Ovary (tissue), 7 donors: ENCODE measurements at regions not wholly inside any gene's neighbourhood (a gene's known extent, or its start where the extent isn't known, plus 50 kb on each side); places are given as distances from the start of the nearest gene placed in this dataset.

Source experiments
- DNase-seq, 5 donors: peaks; one replicate each; pipeline ENCODE4 v3.0.0-alpha.2; 2019 to 2020
- H3K27ac ChIP-seq, 2 donors: fragments of 200-600 bp; one replicate each; pipeline versions ENCODE4 v1.5.1 to v1.8.0; 2019 to 2022
- H3K27me3 ChIP-seq: fragments of 200-600 bp; one replicate; pipeline ENCODE4 v1.8.0; 2022
- H3K36me3 ChIP-seq: fragments of 200-600 bp; sonication (generic); one replicate; pipeline ENCODE4 v1.5.1; 2019
- H3K4me1 ChIP-seq: one replicate; pipeline ENCODE4 v1.8.1; 2013; ENCODE audit warnings: mild to moderate bottlenecking, moderate library complexity; ENCODE audit not compliant: insufficient read depth
- H3K4me3 ChIP-seq: fragments of 200-600 bp; sonication (generic); one replicate; pipeline ENCODE4 v1.5.1; 2017
- H3K9me3 ChIP-seq, 2 donors: fragments of 200-600 bp in 1 of 2; sonication (generic) in 1 of 2; one replicate each; pipeline versions ENCODE4 v1.5.1 to v1.8.1; 2013 to 2019; ENCODE audit warnings: mild to moderate bottlenecking in 1 of 2, moderate library complexity in 1 of 2
- CTCF ChIP-seq, 3 donors: fragments of 450-650 bp in 2 of 3; fragments of 200-600 bp in 1 of 3; IDR thresholded peaks; one replicate each; pipeline versions ENCODE4 v1.5.1 to v1.8.0; 2016 to 2022; ENCODE audit warnings: antibody characterized with exemption in 3 of 3, mild to moderate bottlenecking in 1 of 3
- EP300 ChIP-seq: sonication (generic); formaldehyde crosslinking; IDR thresholded peaks from one replicate; pipeline ENCODE4 v1.6.1; 2017; ENCODE audit warnings: antibody characterized with exemption
- POLR2A ChIP-seq: fragments of 450-650 bp; IDR thresholded peaks from one replicate; pipeline ENCODE4 v1.6.1; 2017; ENCODE audit warnings: antibody characterized with exemption, mild to moderate bottlenecking, moderate library complexity
- WGBS, 3 donors: extraction: QIAGEN DNeasy Blood & Tissue Kit in 1 of 3; methylation state at CpG; one replicate each; pipeline versions ENCODE4 v1.1.5 to v1.1.7; 2013 to 2017; 5-methylcytosine and 5-hydroxymethylcytosine counted together
- intact Hi-C, 4 donors: fragments of 100-400 bp; cut with DNase I; formaldehyde crosslinking; loops; one replicate each; pipeline versions ENCODE4 v1.11.0 to v1.15.1; 2022 to 2023
- donor health status: DM: no; HTN: no; CAD: no; lungs with moderate emphysema.
- donor health status: DM: no; HTN: no; CAD: no.
- donor health status: Bipolar disorder and iron deficiency.
- donor health status: DM: no; HTN: no; CAD: no.
- donor health status: DM: yes; HTN: yes; CAD: no.

DNA sequence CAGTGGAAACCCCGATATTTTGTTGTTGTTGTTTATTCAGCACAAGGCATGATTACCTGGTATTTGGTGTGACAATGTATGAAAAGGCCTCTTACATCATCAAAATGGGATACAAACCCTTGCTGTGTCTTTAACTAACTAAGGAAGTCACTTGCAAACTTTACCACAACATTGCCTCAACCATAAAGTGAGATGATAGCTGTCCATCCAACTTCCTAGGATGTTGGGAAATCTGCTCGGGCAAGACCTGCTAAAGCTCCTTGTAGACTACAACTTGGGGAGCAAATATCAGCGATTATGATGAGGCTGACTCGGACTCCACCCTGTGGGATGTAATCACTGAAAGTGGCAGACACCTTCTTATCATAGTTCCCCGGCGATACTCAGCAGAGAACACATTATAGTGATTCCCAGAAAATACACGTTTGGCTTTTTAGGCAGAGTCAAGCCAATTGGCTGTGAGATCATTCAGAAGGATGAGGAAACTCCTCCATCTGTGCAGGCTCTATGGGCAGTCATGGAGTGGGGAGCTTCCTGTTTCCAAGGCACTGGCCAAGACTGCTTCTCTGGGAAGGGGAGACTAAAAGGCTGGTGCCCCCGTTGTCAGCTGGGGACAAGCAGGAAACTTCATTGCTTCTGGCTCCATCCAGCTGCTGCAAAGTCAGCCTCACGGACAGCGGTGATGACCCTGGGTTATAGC lies 289.0 kb downstream of the RNF144A start:
- WGBS, 3 donors, result 86 to 89% (median 86%) methylated on average over 10 of the region's 10 CpGs
- TF ChIP-seq POLR2A, result no peak
- no peak for TF ChIP-seq CTCF (IDR thresholded peaks at IDR 0.05)
- no peak for TF ChIP-seq EP300
- Histone ChIP-seq H3K4me1 (peaks cover 2% of the 10 kb centered on the region), H3K4me3 (no peak overlapping the region), H3K27ac (no peak overlapping the region), H3K9me3 (no peaks in the 10 kb centered on the region), H3K36me3 (no peaks in the 10 kb centered on the region), H3K27me3 (no peaks in the 10 kb centered on the region)
- intact Hi-C loops, result no loop called here
- DNase-seq, result no peak

DNA sequence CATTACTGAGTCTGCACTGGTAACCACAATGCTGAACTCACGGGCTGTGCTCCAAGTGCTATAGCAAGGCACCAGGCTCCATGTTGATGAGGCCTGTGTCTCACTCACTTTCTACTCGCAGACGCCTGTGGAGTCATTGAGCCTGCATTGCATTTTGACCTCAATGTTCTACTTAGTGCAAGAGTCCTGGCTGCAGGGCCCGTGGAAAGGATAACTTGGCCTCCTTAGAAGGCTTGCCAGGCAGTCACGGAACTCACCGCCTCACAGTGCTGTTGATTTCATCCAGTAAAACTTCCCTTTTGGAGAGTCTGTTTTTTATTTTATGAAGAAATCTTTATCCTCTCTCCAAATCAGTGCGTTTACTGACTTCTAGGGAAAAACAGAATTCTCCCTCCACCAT lies 290.4 kb downstream of the RNF144A start:
- TF ChIP-seq EP300 (no peak), CTCF (IDR thresholded peaks at IDR 0.05) (no peak), POLR2A (no peak)
- DNase-seq, result no peak
- Histone ChIP-seq H3K36me3 (no peaks in the 10 kb centered on the region), H3K27ac (no peak overlapping the region), H3K27me3 (no peaks in the 10 kb centered on the region), H3K9me3 (no peaks in the 10 kb centered on the region), H3K4me3 (no peak overlapping the region), H3K4me1 (peaks cover 2% of the 10 kb centered on the region)
- WGBS, 3 donors, result 76 to 89% (median 86%) methylated on average over 7 of the region's 7 CpGs
- intact Hi-C loops, result no loop called here

DNA sequence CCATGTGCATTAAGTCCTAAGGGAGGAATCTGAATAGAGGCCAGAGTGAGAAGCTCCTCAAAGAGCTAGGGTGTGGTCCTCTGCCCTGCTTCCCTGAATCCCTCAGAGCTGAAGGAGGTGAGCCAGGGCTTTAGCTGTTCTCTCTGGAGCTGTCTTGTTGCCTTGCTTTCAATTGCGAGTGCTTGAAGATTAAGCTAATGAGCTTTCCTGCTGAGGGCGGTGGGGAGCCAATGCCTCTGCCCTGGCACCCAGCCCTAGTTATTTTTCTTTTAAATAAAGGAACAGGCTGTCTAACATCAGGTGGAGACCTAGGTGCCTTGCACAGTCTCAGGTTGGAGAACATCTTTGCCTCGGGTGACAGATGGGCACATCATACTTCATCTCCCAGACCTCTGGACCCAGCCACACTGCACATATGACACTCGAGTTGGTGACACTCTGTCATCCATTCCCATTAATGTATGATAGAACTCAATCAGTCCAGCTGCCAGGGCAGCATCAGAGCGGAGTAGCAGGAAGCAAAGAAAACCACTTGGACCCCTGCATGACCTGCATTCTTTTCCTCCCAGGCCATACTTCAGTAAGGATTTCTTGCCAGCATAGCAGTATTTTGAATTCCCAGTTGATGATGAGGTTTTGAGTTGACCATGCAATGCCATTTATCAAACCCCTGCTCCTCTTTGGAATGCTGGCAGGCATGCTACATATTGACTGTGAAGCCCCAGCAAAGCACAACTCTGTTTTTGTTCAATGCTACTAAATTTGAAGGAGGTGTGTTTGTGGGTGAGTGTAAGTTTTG lies 292.7 kb downstream of the RNF144A start:
- WGBS, 3 donors, result 30 to 46% (median 36%) methylated on average over 5 of the region's 5 CpGs
- H3K27me3 ChIP-seq, result no peaks in the 10 kb centered on the region
- no peaks in the 10 kb centered on the region for H3K9me3 ChIP-seq
- H3K36me3 ChIP-seq, result no peaks in the 10 kb centered on the region
- H3K4me3 ChIP-seq, result no peak overlapping the region
- H3K4me1 ChIP-seq, result peaks cover 2% of the 10 kb centered on the region
- TF ChIP-seq EP300, result no peak
- TF ChIP-seq POLR2A, result no peak
- no peak for TF ChIP-seq CTCF (IDR thresholded peaks at IDR 0.05)
- intact Hi-C loops, result no loop called here
- no peak overlapping the region for H3K27ac ChIP-seq
- no peak for DNase-seq

DNA sequence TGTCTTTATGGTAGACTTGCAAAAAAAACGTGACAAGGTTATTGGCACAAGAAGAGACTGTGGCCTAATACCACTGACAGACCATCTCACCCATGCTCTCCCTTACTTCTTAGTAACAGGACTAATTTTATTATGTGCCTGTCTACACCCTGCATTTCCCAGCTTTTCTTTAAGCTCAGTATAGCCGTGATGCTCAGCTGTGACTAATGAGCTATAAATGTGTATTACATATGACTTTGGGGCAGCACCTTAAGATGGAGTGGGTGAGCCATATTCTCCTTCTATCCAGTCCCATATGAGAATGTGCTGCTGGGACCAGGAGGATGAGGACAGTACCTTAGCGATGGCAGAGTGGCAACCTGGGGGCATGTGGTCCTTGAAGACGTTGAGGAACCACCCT lies 293.5 kb downstream of the RNF144A start:
- Histone ChIP-seq H3K9me3 (no peaks in the 10 kb centered on the region), H3K27me3 (no peaks in the 10 kb centered on the region), H3K27ac (no peak overlapping the region), H3K4me1 (peaks cover 2% of the 10 kb centered on the region), H3K4me3 (no peak overlapping the region), H3K36me3 (no peaks in the 10 kb centered on the region)
- DNase-seq, result no peak
- 83 to 90% (median 90%) methylated on average over 4 of the region's 4 CpGs for WGBS, 3 donors
- intact Hi-C loops, result no loop called here
- TF ChIP-seq EP300, result no peak
- no peak for TF ChIP-seq POLR2A
- no peak for TF ChIP-seq CTCF (IDR thresholded peaks at IDR 0.05)
